ENCODE measurements at regions not wholly inside any gene's neighbourhood (a gene's known extent, or its start where the extent isn't known, plus 50 kb on each side); places are given as distances from the start of the nearest gene placed in this dataset.

DNA sequence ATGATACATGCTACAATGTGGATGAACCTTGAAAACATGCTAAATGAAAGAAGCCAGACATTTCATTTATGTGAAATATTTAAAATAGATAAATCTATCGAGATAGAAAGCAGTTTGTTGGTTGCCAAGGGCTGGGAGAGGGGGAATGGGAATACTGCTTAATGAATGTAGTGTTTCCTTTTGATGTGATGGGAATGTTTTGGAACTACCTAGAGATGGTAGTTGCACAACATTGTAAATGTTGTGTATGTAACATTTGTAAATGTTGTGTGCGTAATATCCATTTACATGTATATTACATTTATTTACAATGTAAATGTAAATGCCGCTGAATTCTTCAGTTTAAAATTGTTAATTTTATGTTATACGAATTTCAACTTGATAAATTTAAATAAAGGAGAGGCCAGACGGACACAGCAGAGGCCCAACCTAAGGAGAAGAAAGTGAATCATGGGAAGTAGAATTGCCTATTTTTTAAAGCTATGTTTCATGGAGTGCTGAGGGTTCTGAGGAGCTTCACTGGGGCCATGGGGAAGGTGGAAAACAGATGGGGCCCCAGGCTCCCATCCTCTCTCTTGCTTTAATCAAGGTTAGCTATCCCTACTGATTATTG, 60.0 kb upstream of the TEX13D start:
- Histone ChIP-seq H3K9me3 (no peaks in the 10 kb centered on the region), H3K4me3 (no peak overlapping the region), H3K36me3 (no peaks in the 10 kb centered on the region), H3K27me3 (no peaks in the 10 kb centered on the region), H3K27ac (no peak overlapping the region), H3K4me1 (no peaks in the 10 kb centered on the region)
- intact Hi-C loops (cut with DNase I) = no loop called here
- no peak for TF ChIP-seq POLR2A (IDR thresholded peaks at IDR 0.05)
- TF ChIP-seq, protein P1, sequence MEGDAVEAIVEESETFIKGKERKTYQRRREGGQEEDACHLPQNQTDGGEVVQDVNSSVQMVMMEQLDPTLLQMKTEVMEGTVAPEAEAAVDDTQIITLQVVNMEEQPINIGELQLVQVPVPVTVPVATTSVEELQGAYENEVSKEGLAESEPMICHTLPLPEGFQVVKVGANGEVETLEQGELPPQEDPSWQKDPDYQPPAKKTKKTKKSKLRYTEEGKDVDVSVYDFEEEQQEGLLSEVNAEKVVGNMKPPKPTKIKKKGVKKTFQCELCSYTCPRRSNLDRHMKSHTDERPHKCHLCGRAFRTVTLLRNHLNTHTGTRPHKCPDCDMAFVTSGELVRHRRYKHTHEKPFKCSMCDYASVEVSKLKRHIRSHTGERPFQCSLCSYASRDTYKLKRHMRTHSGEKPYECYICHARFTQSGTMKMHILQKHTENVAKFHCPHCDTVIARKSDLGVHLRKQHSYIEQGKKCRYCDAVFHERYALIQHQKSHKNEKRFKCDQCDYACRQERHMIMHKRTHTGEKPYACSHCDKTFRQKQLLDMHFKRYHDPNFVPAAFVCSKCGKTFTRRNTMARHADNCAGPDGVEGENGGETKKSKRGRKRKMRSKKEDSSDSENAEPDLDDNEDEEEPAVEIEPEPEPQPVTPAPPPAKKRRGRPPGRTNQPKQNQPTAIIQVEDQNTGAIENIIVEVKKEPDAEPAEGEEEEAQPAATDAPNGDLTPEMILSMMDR (IDR thresholded peaks at IDR 0.05) = no peak
- no peak for DNase-seq
- 85 to 91% methylated on average over 5 of the region's 5 CpGs for WGBS, 2 donors

- no peaks in the 10 kb centered on the region for H3K4me1 ChIP-seq
- no peak for DNase-seq
- no peak overlapping the region for H3K4me3 ChIP-seq
- H3K27me3 ChIP-seq = no peaks in the 10 kb centered on the region
- no peaks in the 10 kb centered on the region for H3K9me3 ChIP-seq
- H3K36me3 ChIP-seq = no peaks in the 10 kb centered on the region
- no peak overlapping the region for H3K27ac ChIP-seq
- intact Hi-C loops (cut with DNase I) = no loop called here
- no peak for TF ChIP-seq POLR2A (IDR thresholded peaks at IDR 0.05)
- TF ChIP-seq, protein P1 (IDR thresholded peaks at IDR 0.05) = no peak
- WGBS, 2 donors = 43 to 51% methylated on average over 6 to 10 of the region's 10 CpGs
Observed at GRCh38 chrX:124274438-124275181, 57.9 kb upstream of the TEX13D start.

- TF ChIP-seq, protein P1 (IDR thresholded peaks at IDR 0.05) = no peak
- TF ChIP-seq POLR2A (IDR thresholded peaks at IDR 0.05) = no peak
- Histone ChIP-seq H3K9me3 (no peaks in the 10 kb centered on the region), H3K4me1 (no peaks in the 10 kb centered on the region), H3K27ac (no peak overlapping the region), H3K27me3 (no peaks in the 10 kb centered on the region), H3K4me3 (no peak overlapping the region), H3K36me3 (no peaks in the 10 kb centered on the region)
- 42 to 84% methylated on average over 2 of the region's 2 CpGs for WGBS, 2 donors
- intact Hi-C loops (cut with DNase I) = no loop called here
- DNase-seq = no peak
Observed at GRCh38 chrX:124275182-124275894, 57.1 kb upstream of the TEX13D start.

DNA sequence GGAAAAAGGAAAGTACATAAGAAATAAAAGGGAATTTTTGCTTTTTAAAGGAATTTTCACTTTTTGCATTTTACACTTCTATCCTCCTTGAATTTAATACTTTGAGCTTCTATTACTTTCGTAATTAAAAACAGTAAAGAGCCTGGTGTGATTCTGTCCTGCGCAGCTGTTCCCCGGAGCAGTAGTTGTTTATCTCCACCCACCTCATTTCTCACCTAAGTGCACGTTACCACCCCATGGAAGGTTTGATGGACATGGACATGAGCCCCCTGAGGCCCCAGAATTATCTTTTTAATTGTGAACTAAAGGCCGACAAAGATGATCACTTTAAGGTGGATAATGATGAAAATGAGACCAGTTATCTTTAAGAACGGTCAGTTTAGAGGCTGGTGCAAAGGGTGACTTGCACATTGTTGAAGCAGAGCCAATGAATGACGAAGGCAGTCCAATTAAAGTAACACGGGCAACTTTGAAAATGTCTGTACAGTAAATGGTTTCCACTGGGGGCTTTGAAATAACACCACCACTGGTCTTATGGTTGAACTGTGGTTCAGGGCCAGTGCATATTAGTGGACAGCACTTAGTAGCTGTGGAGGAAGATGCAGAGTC, 52.1 kb upstream of the TEX13D start:
- intact Hi-C loops (cut with DNase I) = no loop called here
- Histone ChIP-seq H3K27ac (no peak overlapping the region), H3K4me3 (no peak overlapping the region), H3K4me1 (no peaks in the 10 kb centered on the region), H3K27me3 (no peaks in the 10 kb centered on the region), H3K9me3 (no peaks in the 10 kb centered on the region), H3K36me3 (no peaks in the 10 kb centered on the region)
- TF ChIP-seq POLR2A (IDR thresholded peaks at IDR 0.05) = no peak
- TF ChIP-seq, protein P1 (IDR thresholded peaks at IDR 0.05) = no peak
- no peak for DNase-seq
- 70 to 82% methylated on average over 7 to 8 of the region's 8 CpGs for WGBS, 2 donors

- Histone ChIP-seq H3K27ac (no peak overlapping the region), H3K4me3 (no peak overlapping the region), H3K27me3 (no peaks in the 10 kb centered on the region), H3K9me3 (no peaks in the 10 kb centered on the region), H3K4me1 (no peaks in the 10 kb centered on the region), H3K36me3 (no peaks in the 10 kb centered on the region)
- WGBS, 2 donors = 52 to 65% methylated on average over 2 of the region's 2 CpGs
- intact Hi-C loops (cut with DNase I) = no loop called here
- no peak for DNase-seq
- no peak for TF ChIP-seq POLR2A (IDR thresholded peaks at IDR 0.05)
- TF ChIP-seq, protein P1 (IDR thresholded peaks at IDR 0.05) = no peak
Observed at GRCh38 chrX:124282580-124282979, 49.9 kb upstream of the TEX13D start.
